Endothelial cell of umbilical vein (primary cell): ENCODE measurements at regions not wholly inside any gene's neighbourhood (a gene's known extent, or its start where the extent isn't known, plus 50 kb on each side); places are given as distances from the start of the nearest gene placed in this dataset.

Experiments
- CTCF ChIP-seq, 2 donors: IDR thresholded peaks; 1 replicate in 1 of 2; 2 replicates in 1 of 2; pipeline ENCODE4 v1.5.1; 2011; ENCODE audit warnings: low read length in 2 of 2, mild to moderate bottlenecking in 2 of 2, moderate library complexity in 2 of 2, control low read depth in 1 of 2, inconsistent platforms in 1 of 2, low read depth in 1 of 2; ENCODE audit not compliant: insufficient read depth in 1 of 2; ENCODE audit errors: extremely low read depth in 1 of 2
- EZH2 ChIP-seq: IDR thresholded peaks from 2 replicates; pipeline ENCODE4 v1.6.1; 2012; ENCODE audit warnings: borderline replicate concordance, low read depth, mild to moderate bottlenecking, moderate library complexity, low read length, inconsistent platforms; ENCODE audit not compliant: severe bottlenecking
- FOS ChIP-seq: IDR thresholded peaks from 2 replicates; pipeline ENCODE4 v1.6.1; 2011; ENCODE audit warnings: mild to moderate bottlenecking, low read length, moderate library complexity, borderline replicate concordance; ENCODE audit not compliant: insufficient read depth
- JUN ChIP-seq: IDR thresholded peaks from 2 replicates; pipeline ENCODE4 v1.6.1; 2011; ENCODE audit warnings: borderline replicate concordance, low read depth; ENCODE audit not compliant: insufficient read length, insufficient read depth
- MAX ChIP-seq: IDR thresholded peaks from 2 replicates; pipeline ENCODE4 v1.6.1; 2011; ENCODE audit not compliant: insufficient read depth, insufficient read length
- MYC ChIP-seq: IDR thresholded peaks from one replicate; pipeline ENCODE4 v1.6.1; 2011; ENCODE audit warnings: mild to moderate bottlenecking, low read depth, low read length
- POLR2A ChIP-seq: IDR thresholded peaks from 2 replicates; pipeline ENCODE4 v1.6.1; 2012; ENCODE audit warnings: low read depth, mild to moderate bottlenecking, control low read depth, low read length
- POLR2AphosphoS5 ChIP-seq: IDR thresholded peaks from 2 replicates; pipeline ENCODE4 v1.6.1; 2012; ENCODE audit warnings: low read depth, mild to moderate bottlenecking, control low read depth, low read length, moderate library complexity; ENCODE audit not compliant: insufficient read depth

- TF ChIP-seq POLR2AphosphoS5 = no peak
- no peak for TF ChIP-seq POLR2A
- TF ChIP-seq CTCF (IDR thresholded peaks at IDR 0.05; ENCODE audit: extremely low read depth in 1 of 2, insufficient read depth in 1 of 2, low read depth in 1 of 2, low read length in 2 of 2) = no peak
- no peak for TF ChIP-seq EZH2
- TF ChIP-seq FOS = no peak
- TF ChIP-seq MAX = no peak
- no peak for TF ChIP-seq MYC
- no peak for TF ChIP-seq JUN
Observed at GRCh38 chr6:12635813-12636212, 80.8 kb upstream of the PHACTR1 start.
